H1 (cell line): ENCODE measurements at regions not wholly inside any gene's neighbourhood (a gene's known extent, or its start where the extent isn't known, plus 50 kb on each side); places are given as distances from the start of the nearest gene placed in this dataset.

Source experiments
- MAFK ChIP-seq: IDR thresholded peaks from 2 replicates; pipeline ENCODE4 v1.6.1; 2012; ENCODE audit warnings: low read depth, mild to moderate bottlenecking, improper control_type of control experiment, low read length
- PHF8 ChIP-seq: fragments of 200-600 bp; sonication (generic); conservative IDR thresholded peaks from 2 replicates; pipeline ENCODE4 v1.7.1; 2012; ENCODE audit warnings: low read depth, mild to moderate bottlenecking, inconsistent platforms, low read length, moderate library complexity
- POU5F1 ChIP-seq: IDR thresholded peaks from 2 replicates; pipeline ENCODE4 v1.6.1; 2011; ENCODE audit warnings: low read depth, mild to moderate bottlenecking, low read length, moderate library complexity
- SIRT6 ChIP-seq: IDR thresholded peaks from one replicate; pipeline ENCODE4 v1.7.1; 2012; ENCODE audit warnings: low read length, inconsistent platforms
- SP2 ChIP-seq: IDR thresholded peaks from 2 replicates; pipeline ENCODE4 v1.6.1; 2012; ENCODE audit warnings: mild to moderate bottlenecking, low read length, inconsistent platforms
- YY1 ChIP-seq: IDR thresholded peaks from 2 replicates; pipeline ENCODE4 v1.6.1; 2011; ENCODE audit warnings: low read depth, mild to moderate bottlenecking, low read length

GRCh38 chr22:48738204-48738980, 1089.3 kb downstream of the BRD1 start (continued):
- TF ChIP-seq POU5F1 (no peak), MAFK (no peak), SP2 (no peak), YY1 (no peak), PHF8 (no peak), SIRT6 (no peak)
